ENCODE measurements at regions not wholly inside any gene's neighbourhood (a gene's known extent, or its start where the extent isn't known, plus 50 kb on each side); places are given as distances from the start of the nearest gene placed in this dataset.

GRCh38 chr21:25361097-25361496 is 246.2 kb downstream of the MRPL39 start:
- Histone ChIP-seq H3K9me2 (ENCODE audit: insufficient read depth) (no peaks in the 10 kb centered on the region; the same call in 1 of the 2 replicates), H3F3A (ENCODE audit: insufficient read depth) (no peaks in the 10 kb centered on the region; the same call in 1 of the 2 replicates), H3K9ac (no peak overlapping the region), H3K4me2 (ENCODE audit: unreplicated experiment) (no peak overlapping the region), H4K20me1 (ENCODE audit: insufficient read depth) (no peaks in the 10 kb centered on the region), H3K4me1 (ENCODE audit: insufficient read depth) (peaks cover 8% of the 10 kb centered on the region), H3K9me3 (ENCODE audit: low read depth) (no peaks in the 10 kb centered on the region), H2AFZ (peak overlapping the region; percentile 5; the same call in 1 of the 2 replicates), H3K27ac (no peak overlapping the region), H3K4me3 (no peak overlapping the region), H3K79me2 (ENCODE audit: insufficient read depth) (no peaks in the 10 kb centered on the region), H3K27me3 (replicated peaks; ENCODE audit: insufficient read depth) (no peaks in the 10 kb centered on the region), H3K36me3 (ENCODE audit: low read depth) (no peaks in the 10 kb centered on the region)
- WGBS, 2 experiments (ENCODE audit: low coverage in 1 of 2, low lambda C conversion rate in 2 of 2, missing lambda C conversion rate in 2 of 2): 7 to 16% methylated on average over 1 of the region's 1 CpG
- DNase-seq: no peak
- in situ Hi-C loops (cut with MboI): no loop called here
- TF ChIP-seq EZH2phosphoT487 (IDR thresholded peaks at IDR 0.05; ENCODE audit: insufficient read depth, low read depth): no peak

DNA sequence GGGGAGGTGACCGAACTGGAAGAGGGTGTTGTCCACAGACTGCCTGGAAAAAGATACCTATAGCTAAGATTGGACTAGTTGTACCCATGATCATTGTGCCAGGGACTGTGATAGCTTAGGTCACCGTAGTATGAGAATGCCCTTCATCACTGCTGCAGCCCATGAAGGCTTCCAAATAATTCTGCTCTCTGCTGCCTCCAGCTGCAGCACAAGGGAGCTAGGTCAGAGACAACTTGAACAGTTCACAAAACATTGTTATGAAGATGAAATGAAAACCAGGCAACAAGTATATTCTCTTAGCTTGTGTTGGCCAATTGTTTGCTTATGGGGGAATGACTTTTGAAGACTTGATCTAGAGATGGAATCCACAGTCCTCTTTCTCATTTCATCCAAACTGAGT is 246.7 kb downstream of the MRPL39 start:
- H3K4me1 ChIP-seq (ENCODE audit: insufficient read depth): peaks cover 3% of the 10 kb centered on the region; the same call in 1 of the 2 replicates
- no peaks in the 10 kb centered on the region; the same call in 1 of the 2 replicates for H3K9me2 ChIP-seq (ENCODE audit: insufficient read depth)
- in situ Hi-C loops (cut with MboI): no loop called here
- TF ChIP-seq EZH2 (IDR thresholded peaks at IDR 0.05; ENCODE audit: insufficient read depth, poor library complexity, severe bottlenecking): no peak
- H2AFZ ChIP-seq: peak overlapping the region; percentile 5; the same call in 1 of the 2 replicates
- peak; percentile 29 for DNase-seq
- no peak overlapping the region for H3K4me3 ChIP-seq
- H3K9me3 ChIP-seq (ENCODE audit: low read depth): no peaks in the 10 kb centered on the region
- H3K9ac ChIP-seq: no peak overlapping the region
- H3K79me2 ChIP-seq (ENCODE audit: insufficient read depth): no peaks in the 10 kb centered on the region
- no peaks in the 10 kb centered on the region for H4K20me1 ChIP-seq (ENCODE audit: insufficient read depth)
- no peak overlapping the region for H3K27ac ChIP-seq
- H3K4me2 ChIP-seq (ENCODE audit: unreplicated experiment): no peak overlapping the region
- H3K27me3 ChIP-seq (replicated peaks; ENCODE audit: insufficient read depth): no peaks in the 10 kb centered on the region
- WGBS, 2 experiments (ENCODE audit: low coverage in 1 of 2, low lambda C conversion rate in 2 of 2, missing lambda C conversion rate in 2 of 2): 64 to 74% methylated on average over 2 of the region's 2 CpGs
- H3F3A ChIP-seq (ENCODE audit: insufficient read depth): no peaks in the 10 kb centered on the region
- H3K36me3 ChIP-seq (ENCODE audit: low read depth): no peaks in the 10 kb centered on the region

- WGBS, 2 experiments (ENCODE audit: low coverage in 1 of 2, low lambda C conversion rate in 2 of 2, missing lambda C conversion rate in 2 of 2): 83 to 88% methylated on average over 5 of the region's 5 CpGs
- no peak overlapping the region for H3K4me3 ChIP-seq
- no peaks in the 10 kb centered on the region for H3K9me2 ChIP-seq (ENCODE audit: insufficient read depth)
- TF ChIP-seq EZH2phosphoT487 (IDR thresholded peaks at IDR 0.05; ENCODE audit: insufficient read depth, low read depth): no peak
- TF ChIP-seq EZH2 (IDR thresholded peaks at IDR 0.05; ENCODE audit: insufficient read depth, poor library complexity, severe bottlenecking): no peak
- no peaks in the 10 kb centered on the region for H3K79me2 ChIP-seq (ENCODE audit: insufficient read depth)
- no peaks in the 10 kb centered on the region for H3K4me1 ChIP-seq (ENCODE audit: insufficient read depth)
- in situ Hi-C loops (cut with MboI): no loop called here
- DNase-seq: no peak
- no peaks in the 10 kb centered on the region for H4K20me1 ChIP-seq (ENCODE audit: insufficient read depth)
- H3F3A ChIP-seq (ENCODE audit: insufficient read depth): no peaks in the 10 kb centered on the region
- H3K4me2 ChIP-seq (ENCODE audit: unreplicated experiment): no peak overlapping the region
- H3K9me3 ChIP-seq (ENCODE audit: low read depth): no peaks in the 10 kb centered on the region
- no peak overlapping the region for H3K9ac ChIP-seq
- H3K27ac ChIP-seq: no peak overlapping the region
- H2AFZ ChIP-seq: no peak overlapping the region
- no peaks in the 10 kb centered on the region for H3K27me3 ChIP-seq (replicated peaks; ENCODE audit: insufficient read depth)
- no peaks in the 10 kb centered on the region for H3K36me3 ChIP-seq (ENCODE audit: low read depth)
These were observed 247.6 kb downstream of the MRPL39 start for GRCh38 chr21:25359724-25360123.

- peak; percentile 70 for DNase-seq
- no peak for TF ChIP-seq EZH2 (IDR thresholded peaks at IDR 0.05; ENCODE audit: insufficient read depth, poor library complexity, severe bottlenecking)
- no peak for TF ChIP-seq EZH2phosphoT487 (IDR thresholded peaks at IDR 0.05; ENCODE audit: insufficient read depth, low read depth)
- no peak overlapping the region for H3K9ac ChIP-seq
- no peaks in the 10 kb centered on the region for H3K79me2 ChIP-seq (ENCODE audit: insufficient read depth)
- no peaks in the 10 kb centered on the region for H3K4me1 ChIP-seq (ENCODE audit: insufficient read depth)
- 53 to 58% methylated on average over 6 of the region's 6 CpGs for WGBS, 2 experiments (ENCODE audit: low coverage in 1 of 2, low lambda C conversion rate in 2 of 2, missing lambda C conversion rate in 2 of 2)
- H3K9me3 ChIP-seq (ENCODE audit: low read depth): no peaks in the 10 kb centered on the region
- no peak overlapping the region for H3K27ac ChIP-seq
- no peaks in the 10 kb centered on the region for H3K27me3 ChIP-seq (replicated peaks; ENCODE audit: insufficient read depth)
- H4K20me1 ChIP-seq (ENCODE audit: insufficient read depth): no peaks in the 10 kb centered on the region
- in situ Hi-C loops (cut with MboI): no loop called here
- H3K36me3 ChIP-seq (ENCODE audit: low read depth): no peaks in the 10 kb centered on the region
- H3F3A ChIP-seq (ENCODE audit: insufficient read depth): no peaks in the 10 kb centered on the region
- no peaks in the 10 kb centered on the region for H3K9me2 ChIP-seq (ENCODE audit: insufficient read depth)
- 0 out of 2 replicates have a peak overlapping the region, but pooled peaks have one; percentile 30 for H2AFZ ChIP-seq
- H3K4me2 ChIP-seq (ENCODE audit: unreplicated experiment): no peak overlapping the region
- H3K4me3 ChIP-seq: no peak overlapping the region
These were observed 257.2 kb downstream of the MRPL39 start for GRCh38 chr21:25350056-25350455.

All from GM23248 (cell line).